GM18858 (cell line): ENCODE measurements at regions not wholly inside any gene's neighbourhood (a gene's known extent, or its start where the extent isn't known, plus 50 kb on each side); places are given as distances from the start of the nearest gene placed in this dataset.
"Not testable (repeated sequence)": the region's sequence is repeated elsewhere in the genome, so short reads cannot be mapped to it uniquely, and the experiment has no call there.

Experiments used
- ATAC-seq: cut with Tn5 transposase; IDR thresholded peaks from one replicate; pipeline ENCODE4 v1.9.1; 2021; ENCODE audit not compliant: unreplicated experiment

DNA sequence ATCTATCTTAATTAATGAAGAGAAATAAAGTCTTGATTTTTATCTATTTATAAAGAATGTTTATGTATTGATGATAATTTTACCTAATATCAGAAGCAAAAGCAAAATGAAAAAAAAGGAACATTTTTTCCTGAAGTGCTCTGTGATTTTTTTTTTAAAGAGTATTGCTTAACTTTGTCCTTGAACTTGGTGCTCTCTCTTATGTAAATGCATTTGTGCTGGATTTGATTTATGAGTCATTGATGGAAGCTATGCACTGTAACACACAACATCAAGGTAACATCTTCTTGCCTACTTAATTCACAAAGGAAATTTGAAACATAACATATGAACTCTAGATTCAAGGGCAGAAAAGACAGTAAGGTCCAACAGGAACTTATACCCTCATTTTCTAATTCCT is 312.9 kb upstream of the CDH19 start:
- ATAC-seq, result no peak

DNA sequence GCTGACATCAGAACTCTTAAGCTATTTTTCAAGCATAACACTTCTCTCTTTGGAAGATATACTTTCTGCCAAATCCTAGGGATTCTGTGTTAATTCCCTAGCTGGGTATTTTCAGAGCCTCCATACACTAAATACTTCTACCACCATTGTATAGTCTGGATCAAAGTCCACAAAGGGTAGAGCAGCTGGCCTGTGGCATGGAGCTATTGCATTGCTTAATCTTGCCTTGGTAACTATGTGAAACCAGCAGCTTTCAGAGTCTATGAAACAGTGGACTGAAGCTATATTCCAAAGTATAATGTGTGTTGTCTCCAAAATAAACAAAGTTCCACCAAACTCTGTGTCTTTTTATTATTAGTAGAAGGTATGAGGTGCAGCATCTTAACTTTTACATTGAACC is 296.9 kb upstream of the CDH19 start:
- no peak for ATAC-seq

DNA sequence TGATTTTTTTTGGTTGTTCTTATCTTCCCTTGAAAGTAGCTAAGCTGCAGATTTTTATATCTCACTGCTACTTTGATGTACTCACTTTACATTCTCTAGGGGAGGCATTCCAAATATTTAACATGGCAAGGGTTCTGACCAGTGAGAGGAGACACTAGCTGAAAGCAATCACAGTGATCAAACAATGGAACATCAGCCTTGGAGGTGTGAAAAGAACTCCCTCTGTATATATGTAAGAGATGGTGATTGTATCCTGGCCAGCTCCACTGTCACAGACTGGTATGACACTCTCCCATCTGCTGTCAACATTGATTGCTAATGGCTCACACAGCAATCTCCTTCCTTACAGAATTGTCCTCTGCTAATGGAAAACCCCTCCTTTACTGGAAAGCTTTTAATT is 291.7 kb upstream of the CDH19 start:
- ATAC-seq, result no peak

DNA sequence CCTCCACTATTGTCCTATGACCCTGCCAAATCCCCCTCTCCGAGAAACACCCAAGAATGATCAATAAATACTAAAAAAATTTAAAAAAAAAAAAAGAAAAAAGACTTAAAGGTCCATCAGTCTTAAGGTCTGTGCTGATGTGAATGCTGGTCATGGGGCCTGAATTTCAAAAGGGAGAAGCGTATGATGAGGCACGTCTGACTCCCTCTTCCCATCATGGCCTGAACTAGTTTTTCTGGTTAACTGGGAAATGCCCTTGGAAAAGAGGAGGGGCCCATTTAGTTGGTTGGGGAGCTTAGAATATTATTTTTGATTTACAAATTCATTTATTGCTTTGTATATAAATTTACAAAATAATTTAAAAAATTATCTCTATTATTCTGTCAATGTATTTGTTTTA is 291.0 kb upstream of the CDH19 start:
- no peak for ATAC-seq

DNA sequence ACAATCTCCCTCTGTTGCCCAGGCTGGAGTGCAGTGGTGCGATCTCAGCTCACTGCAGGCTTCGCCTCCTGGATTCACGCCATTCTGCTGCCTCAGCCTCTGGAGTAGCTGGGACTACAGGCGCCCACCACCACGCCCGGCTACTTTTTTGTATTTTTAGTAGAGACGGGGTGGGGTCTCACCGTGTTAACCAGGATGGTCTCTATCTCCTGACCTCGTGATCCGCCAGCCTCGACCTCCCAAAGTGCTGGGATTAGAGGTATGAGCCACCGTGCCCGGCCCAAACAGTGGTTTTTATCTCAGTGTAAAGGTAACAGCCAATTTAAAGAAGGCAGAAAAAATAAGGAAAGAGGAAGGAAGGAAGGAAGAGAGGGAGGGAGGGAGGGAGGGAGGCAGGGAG is 288.5 kb upstream of the CDH19 start:
- not testable (repeated sequence) for ATAC-seq

DNA sequence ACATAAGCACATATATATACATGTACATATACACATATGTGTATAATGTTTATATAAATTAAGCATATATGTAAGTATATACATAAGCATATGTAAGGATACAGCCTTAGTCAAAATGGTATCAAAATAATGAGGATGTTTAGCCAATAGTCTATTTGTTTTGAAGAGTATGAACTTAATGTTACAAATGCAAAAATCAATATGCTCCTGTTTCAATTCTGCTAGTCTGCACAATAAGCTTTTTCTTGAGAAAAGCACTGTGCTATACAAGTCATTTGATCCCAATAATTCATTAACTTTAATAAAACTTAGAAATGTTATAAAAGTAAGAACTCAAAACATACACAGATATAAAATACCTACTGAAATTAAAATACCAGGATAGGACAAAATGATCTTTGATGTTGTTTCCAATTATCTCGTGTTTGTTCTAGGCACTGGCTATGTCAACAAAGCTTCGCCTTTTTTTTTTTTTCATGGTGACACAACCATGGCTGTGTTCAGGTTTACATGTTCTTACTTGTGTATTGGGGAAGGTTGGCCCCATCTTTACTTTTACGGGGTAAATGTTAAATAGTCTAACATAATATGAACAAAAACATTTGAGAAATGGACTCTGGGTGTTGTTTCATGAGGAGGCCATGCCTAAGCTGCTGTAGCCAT is 271.1 kb upstream of the CDH19 start:
- ATAC-seq, result no peak

DNA sequence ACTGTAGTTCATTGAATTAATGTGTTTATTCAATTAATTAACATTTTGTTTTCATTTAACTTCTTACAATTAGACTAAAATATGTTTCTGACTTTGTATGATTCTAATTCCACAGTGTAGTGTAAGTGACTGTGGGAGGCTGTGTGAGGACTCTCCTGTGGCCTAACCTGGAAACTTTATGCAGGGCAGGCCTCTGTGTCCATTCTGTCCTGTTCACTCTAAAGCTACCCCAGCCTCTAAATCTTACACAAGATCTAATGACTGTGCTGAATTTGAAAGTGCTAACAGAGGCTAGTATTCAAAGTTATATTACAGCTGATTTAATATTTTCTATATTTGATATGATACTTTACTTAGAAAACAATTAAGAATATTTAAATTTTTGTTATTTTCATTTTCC is 270.5 kb upstream of the CDH19 start:
- no peak for ATAC-seq

DNA sequence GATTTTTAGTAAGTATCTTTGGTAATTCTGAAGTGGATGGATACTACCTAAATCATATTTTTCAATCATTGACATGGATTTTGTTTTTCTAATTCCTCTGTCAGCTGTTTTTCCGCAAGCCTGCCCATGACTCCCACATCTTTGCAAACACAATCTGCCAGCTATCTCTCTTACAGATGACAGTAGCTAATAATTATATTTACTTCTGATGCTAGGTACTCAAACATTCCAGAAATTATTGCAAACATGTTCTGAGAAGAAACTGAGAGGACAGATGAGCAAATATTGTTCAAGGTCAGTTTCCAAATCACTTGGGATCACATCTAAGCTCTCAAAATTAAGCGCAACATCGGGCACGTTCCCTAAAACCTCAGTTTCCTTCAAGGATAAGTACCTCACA is 270.0 kb upstream of the CDH19 start:
- no peak for ATAC-seq

DNA sequence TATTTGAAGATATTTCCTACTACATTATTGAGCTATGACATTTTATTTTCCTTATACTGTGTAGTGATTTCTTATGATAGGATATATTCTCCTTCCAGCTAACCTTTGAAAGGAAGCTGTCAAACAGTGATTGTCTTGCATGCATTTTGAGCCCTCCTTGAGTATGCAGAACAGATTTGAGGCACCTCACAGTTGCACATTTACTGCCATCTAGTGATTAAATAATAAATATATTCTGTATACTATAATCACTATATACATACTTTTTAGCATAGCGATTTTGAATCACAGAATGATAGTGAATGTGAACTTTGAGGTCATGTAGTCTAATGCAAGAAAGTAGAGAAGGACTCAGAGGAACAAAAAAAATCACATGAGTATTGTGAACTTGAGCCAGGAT is 268.4 kb upstream of the CDH19 start:
- ATAC-seq, result no peak

DNA sequence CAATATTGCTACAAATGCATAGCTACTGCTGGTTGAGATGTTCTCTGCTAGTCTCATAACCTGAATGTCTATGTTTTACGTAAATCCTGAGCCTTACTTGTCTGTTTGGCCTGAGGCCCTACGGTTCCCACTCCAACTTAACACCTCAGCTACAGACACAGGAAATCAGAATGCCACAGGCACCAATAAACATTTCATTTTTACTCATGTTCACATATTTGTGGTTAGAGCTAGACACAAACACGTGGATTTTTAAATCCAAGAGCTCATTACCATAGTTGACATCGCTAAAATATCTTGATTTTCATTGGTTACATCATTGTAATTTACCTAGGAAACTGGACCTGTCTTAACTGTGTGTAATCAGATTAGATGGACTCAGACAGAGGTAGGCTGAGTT is 263.8 kb upstream of the CDH19 start:
- no peak for ATAC-seq

DNA sequence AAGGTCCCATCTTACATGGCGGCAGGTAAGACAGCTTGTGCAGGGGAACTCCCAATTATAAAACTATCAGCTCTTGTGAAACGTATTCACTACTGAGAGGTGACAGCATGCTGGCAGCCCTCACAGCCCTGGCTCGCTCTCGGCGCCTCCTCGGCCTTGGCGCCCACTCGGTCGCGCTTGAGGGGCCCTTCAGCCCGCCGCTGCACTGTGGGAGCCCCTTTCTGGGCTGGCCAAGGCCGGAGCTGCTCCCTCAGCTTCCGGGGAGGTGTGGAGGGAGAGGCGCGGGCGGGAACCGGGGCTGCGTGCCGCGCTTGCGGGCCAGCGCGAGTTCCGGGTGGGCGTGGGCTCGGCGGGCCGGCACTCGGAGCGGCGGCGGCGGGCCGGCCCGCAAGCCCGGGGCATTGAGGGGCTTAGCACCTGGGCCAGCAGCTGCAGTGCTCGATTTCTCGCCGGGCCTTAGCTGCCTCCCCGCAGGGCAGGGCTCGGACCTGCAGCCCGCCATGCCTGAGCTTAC is 262.6 kb upstream of the CDH19 start:
- ATAC-seq, result not testable (repeated sequence)

DNA sequence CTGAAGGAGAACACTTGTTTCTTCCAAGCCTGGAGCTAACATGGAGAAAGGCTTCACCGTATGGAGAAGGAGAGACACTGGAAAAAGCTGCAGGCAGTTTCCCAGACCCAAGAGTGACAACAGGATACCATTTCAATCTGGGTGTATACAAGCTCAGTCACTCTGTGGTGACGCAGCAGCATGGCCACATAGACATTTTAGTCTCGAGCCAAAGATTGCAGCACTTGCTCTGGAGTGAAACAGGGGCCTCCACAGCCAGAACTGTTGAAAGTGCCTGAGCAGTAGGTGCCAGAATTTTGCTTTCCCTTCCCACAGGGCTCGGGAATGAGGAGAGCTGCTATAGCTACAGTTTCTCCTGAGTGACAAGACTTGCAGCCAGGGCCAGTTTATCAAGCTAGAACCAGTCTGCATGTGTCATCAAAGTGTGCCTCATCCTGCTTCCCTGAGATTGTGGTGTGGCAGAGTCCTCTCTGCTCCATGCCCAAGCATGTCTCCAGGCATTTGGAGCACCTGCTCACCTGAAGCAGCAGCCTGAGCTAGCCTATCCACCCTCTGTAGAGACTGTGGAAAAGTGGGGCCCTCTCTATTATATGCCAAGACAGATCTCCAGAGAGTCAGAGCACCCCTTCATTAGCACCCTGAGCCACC is 234.6 kb upstream of the CDH19 start:
- no peak for ATAC-seq

DNA sequence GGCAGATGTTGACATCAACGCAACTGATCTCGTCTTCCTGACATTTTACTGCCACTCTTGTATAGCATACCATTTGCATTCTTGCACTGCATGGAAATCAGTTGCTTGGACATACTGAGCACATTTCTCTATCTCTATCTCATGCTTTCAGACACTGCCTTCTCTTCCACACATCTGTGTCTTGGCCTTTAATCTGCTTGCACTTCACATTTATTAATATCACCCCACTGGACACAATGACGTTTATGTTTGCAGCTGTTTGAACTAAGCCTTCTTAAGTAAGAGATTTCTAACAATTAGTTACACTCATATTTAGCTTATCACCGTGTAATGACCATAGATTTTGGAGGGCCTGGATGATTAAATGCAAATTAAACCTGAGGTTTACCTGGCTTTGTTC is 229.8 kb upstream of the CDH19 start:
- ATAC-seq, result no peak

DNA sequence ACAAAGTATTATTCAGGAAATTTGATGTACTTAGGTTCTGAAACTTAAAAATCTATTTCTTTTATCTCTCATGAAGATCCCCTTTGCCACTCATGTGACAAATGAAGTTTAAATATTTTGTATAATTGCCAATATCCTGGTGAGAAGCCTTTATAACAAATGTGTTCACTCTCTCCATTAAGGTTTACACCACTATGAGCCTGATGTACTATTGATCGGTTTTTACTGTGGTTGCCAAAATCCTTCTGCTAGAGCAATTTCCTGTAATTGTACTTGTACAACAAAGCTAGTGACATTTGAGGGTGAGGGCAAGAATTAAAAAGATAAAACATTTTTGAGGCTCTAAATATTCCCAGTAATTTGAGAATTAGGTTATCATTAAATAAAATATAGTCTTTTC is 222.3 kb upstream of the CDH19 start:
- no peak for ATAC-seq

DNA sequence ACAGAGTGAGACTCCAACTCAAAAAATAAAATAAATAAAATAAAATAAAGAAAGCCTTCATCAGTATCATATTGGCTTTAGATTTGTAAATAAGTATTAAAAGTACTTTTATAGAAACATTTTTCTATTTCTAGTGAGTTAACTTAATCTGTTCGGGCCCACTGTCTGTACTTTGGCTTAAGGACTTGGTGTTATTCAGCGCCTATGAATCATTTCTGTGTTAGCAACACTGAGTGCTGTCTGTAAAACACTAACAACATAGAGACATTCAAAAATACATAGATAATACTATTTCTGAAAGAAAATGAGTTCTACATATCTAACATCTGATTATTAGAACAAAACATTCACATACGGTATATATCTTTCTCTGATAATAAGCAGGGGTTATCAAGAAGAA is 221.5 kb upstream of the CDH19 start:
- ATAC-seq, result no peak

DNA sequence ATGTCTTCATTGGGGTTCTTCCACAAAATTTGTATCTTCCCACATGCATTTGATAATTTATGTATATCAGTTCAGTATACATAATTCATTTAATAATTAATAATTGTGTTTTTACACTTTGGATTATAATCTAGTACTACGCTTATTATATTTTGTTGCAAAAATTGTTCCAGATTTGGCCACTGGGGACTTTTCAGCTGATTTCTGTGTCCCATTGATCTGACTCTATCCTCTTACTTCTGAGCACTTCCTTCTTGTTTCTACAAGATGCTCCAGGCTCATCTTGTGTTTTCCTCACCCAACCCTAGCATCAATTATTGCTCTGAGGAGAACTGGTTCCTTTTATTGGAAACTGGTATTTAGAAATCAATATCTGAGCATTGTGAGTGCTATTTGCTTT is 215.3 kb upstream of the CDH19 start:
- ATAC-seq, result no peak

DNA sequence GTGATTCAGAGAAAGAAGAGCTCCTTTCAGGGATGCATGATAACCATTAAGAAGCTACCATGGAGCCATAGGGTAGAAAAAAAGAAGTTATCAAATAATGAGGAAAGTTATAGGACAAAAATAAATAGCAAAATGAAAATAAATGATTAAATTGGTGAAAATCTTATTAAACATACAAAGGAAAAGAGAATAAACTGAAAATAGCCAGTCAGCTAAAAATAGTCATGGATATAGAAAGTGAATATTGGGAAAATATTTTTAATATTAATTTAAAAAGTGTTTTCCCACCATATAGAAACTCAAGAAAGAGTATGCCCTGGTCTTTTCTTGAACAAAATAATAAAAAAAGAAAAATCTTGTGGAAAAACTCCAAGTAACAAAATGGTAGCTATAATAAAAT is 209.2 kb upstream of the CDH19 start:
- ATAC-seq, result no peak

DNA sequence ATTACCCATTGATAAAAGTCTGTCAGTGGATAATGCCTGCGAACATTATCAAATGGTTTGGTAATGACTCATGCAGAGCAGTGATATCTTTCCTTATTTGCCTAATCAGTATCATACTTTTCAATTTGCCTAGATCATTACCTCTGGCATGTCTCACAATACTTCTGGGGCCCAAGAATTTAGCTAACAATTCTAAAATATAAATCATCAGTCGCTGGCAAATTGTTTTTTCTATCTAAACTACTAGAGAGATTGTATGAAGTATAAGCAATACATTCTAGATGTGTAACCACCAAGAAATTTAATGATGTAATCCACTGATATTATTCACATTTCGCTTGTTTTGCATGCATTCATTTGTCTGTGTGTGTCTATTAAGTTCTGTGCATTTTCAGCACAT is 191.2 kb upstream of the CDH19 start:
- no peak for ATAC-seq

DNA sequence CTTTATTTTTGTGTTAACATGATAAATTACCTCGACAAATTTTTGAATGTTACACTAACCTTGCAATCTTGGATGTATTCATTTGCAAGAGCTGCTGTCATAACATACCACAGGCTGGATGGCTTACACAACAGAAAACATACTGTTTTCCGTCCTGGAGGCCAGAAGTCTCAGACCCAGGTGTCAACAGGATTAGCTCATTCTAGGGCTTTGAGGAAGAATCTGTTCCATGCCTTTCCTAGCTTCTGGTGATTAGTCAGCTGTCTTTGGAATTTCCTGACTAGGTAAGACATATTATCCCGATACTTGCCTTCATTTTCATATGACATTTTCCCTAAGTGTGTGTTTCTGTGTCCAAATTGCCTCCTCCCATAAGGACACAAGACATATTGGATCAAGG is 188.6 kb upstream of the CDH19 start:
- ATAC-seq, result no peak

DNA sequence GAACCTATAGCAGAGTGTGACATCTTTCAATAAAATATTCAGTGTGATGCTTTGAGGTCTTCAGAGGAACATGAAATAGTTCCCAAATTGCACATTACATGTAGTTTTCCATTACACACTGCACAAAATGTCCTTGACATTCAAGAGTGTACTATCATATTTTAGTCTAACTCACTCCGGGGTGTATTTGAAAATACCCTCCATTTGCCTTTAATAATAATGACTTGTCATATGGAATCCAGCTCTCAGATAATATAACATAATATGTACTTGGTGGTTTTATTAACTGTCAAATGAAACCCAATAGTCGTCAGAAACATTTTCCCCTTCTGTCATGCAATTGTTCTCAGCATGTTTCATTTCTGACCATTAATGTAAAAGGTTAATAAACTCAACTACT is 176.7 kb upstream of the CDH19 start:
- no peak for ATAC-seq

DNA sequence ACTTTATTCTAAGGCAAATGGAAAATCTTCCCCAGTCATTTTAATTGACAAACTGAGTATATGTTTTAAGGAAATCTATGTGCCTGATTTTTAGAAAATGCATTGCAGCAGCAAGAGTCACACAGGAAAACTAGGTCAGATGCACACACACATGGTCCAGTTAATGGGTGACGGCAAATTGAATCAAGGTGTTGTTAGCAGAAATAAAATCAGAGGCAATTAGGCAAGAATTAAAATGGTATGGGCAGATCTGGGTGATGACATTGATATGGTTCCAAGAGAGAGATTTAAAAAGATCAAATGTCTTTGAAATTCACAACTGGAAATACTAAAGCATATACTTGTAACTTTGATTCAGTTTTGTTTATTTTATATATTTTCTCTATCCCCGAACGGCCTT is 174.2 kb upstream of the CDH19 start:
- no peak for ATAC-seq

DNA sequence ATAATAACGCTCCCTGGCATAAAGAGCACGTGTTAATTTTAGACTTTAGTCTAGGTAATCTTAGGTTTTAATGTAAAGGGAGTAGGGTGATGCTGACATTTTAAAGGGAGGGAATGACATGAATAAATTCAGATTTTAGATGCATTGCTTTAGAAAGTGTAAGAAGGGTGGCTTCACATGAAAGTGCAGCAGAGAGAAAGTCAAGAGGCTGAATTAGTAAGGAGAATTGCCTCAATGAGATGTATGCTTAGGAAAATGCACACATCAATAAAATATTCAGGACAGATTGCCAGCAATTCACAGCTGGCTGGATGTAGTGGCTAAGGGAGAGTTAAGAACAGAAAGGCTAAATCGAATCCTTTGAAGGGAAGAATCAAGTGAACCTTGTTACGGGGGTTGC is 165.5 kb upstream of the CDH19 start:
- no peak for ATAC-seq

DNA sequence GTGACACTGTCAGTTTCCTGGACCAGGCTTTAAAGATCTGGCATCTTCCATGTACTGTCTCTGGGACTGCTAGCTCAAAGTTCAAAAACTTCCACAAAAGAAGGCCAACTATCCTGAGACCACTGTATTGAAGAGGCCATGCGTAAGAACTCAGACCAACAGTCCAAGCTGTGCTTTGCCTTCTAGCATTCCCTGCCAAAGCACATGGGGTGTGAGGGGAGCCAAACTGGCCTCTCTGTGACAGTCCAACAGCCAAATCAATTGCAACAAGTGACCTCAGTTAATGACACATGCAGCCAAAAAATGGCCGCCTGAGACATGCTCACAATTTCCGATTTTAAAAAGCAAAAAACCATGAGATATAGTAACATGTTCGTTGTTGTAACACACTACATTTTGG is 160.3 kb upstream of the CDH19 start:
- no peak for ATAC-seq
